HepG2 (cell line): ENCODE measurements at regions not wholly inside any gene's neighbourhood (a gene's known extent, or its start where the extent isn't known, plus 50 kb on each side); places are given as distances from the start of the nearest gene placed in this dataset.

Experiments
- ATAC-seq: fragments of 200-7000 bp; cut with Tn5 transposase; 3 replicates; pipeline ENCODE4 v1.9.1; 2020; ENCODE audit warnings: mild to moderate bottlenecking, moderate library complexity
- BruUV-seq: library from RNA; stranded (reverse); fragments of 400-500 nt; replicated peaks from 2 replicates; lab custom pipeline; 2021; lab: Mats Ljungman, UMichigan
- CTCF ChIA-PET: fragments of 300-600 bp; formaldehyde crosslinking; extraction: SDS; loops from one replicate; lab custom pipeline; 2021; ENCODE audit warnings: low total read pairs, inconsistent platforms, low intra/inter-chr PET ratio; lab: Yijun Ruan, JAX
- POLR2A ChIA-PET: fragments of 350-600 bp; sonication (Branson Sonifier 250); formaldehyde crosslinking; loops from one replicate; lab custom pipeline; 2020; ENCODE audit warnings: antibody characterized with exemption, inconsistent platforms; lab: Yijun Ruan, JAX
- DNase-seq: peaks from one replicate; pipeline ENCODE4 v3.0.0-alpha.2; 2015; ENCODE audit warnings: low spot score
- FAIRE-seq: peaks from 3 replicates; lab custom pipeline; 2011; peaks lifted over from hg19 to GRCh38; lab: Jason Lieb, UNC
- H2AFZ ChIP-seq: one replicate; pipeline ENCODE4 v1.6.1; 2011; ENCODE audit warnings: low read length, inconsistent platforms
- H3K27ac ChIP-seq: fragments of 300-600 bp; 3 replicates; pipeline ENCODE4 v1.8.0; 2011; ENCODE audit warnings: mixed run types, mild to moderate bottlenecking, mixed read lengths, low read length, inconsistent platforms; ENCODE audit not compliant: insufficient read depth; ENCODE audit errors: extremely low read length
- H3K27me3 ChIP-seq, 2 experiments: fragments of 200-600 bp in 1 of 2; 2 replicates in 1 of 2; 3 replicates in 1 of 2; pipeline versions ENCODE4 v1.6.0 to v1.8.0; 2011; ENCODE audit warnings: low read length in 2 of 2, mild to moderate bottlenecking in 2 of 2, moderate library complexity in 2 of 2, inconsistent platforms in 1 of 2; ENCODE audit not compliant: insufficient read depth in 2 of 2, control insufficient read depth in 1 of 2
- H3K36me3 ChIP-seq, 2 experiments: fragments of 200-600 bp in 1 of 2; replicated peaks in 1 of 2; 2 replicates in 1 of 2; 3 replicates in 1 of 2; pipeline versions ENCODE4 v1.5.1 to v1.8.0; 2011; ENCODE audit warnings: low read length in 2 of 2, inconsistent platforms in 1 of 2; ENCODE audit not compliant: insufficient read depth in 2 of 2, control insufficient read depth in 1 of 2
- H3K4me1 ChIP-seq: 2 replicates; pipeline ENCODE4 v1.5.1; 2012; ENCODE audit warnings: low read length, inconsistent platforms; ENCODE audit not compliant: insufficient read depth
- H3K4me2 ChIP-seq: 2 replicates; pipeline ENCODE4 v1.6.0; 2011; ENCODE audit warnings: low read depth, low read length, inconsistent platforms
- H3K4me3 ChIP-seq, 3 experiments: fragments of 200-600 bp in 1 of 3; sonication (generic), shearing (Covaris generic) in 1 of 3; replicated peaks in 1 of 3; 2 replicates each; pipeline ENCODE4 v1.5.1; 2011 to 2016; ENCODE audit warnings: low read length in 3 of 3, inconsistent platforms in 2 of 3, low read depth in 2 of 3, mild to moderate bottlenecking in 2 of 3, control low read depth in 1 of 3, mixed read lengths in 1 of 3; ENCODE audit not compliant: insufficient read depth in 1 of 3
- H3K79me2 ChIP-seq: one replicate; pipeline ENCODE4 v1.6.1; 2011; ENCODE audit warnings: low read length, inconsistent platforms; ENCODE audit not compliant: insufficient read depth
- H3K9ac ChIP-seq: 2 replicates; pipeline ENCODE4 v1.6.0; 2011; ENCODE audit warnings: mild to moderate bottlenecking, low read depth, low read length, inconsistent platforms; ENCODE audit not compliant: insufficient read depth
- H3K9me3 ChIP-seq: 2 replicates; pipeline ENCODE4 v1.5.1; 2012; ENCODE audit warnings: mild to moderate bottlenecking, low read length
- H4K20me1 ChIP-seq: 2 replicates; pipeline ENCODE4 v1.6.0; 2011; ENCODE audit warnings: inconsistent platforms, mild to moderate bottlenecking, low read length, moderate library complexity; ENCODE audit not compliant: insufficient read depth
- ATF5 ChIP-seq: sonication (generic); formaldehyde crosslinking; IDR thresholded peaks from 2 replicates; pipeline ENCODE4 v1.4.0; 2020; ENCODE audit warnings: mild to moderate bottlenecking, low read depth, missing genetic modification reagents
- BORCS8-MEF2B ChIP-seq: sonication (generic); formaldehyde crosslinking; IDR thresholded peaks from 2 replicates; pipeline ENCODE4 v1.8.0; 2022; ENCODE audit warnings: mild to moderate bottlenecking, missing genetic modification reagents
- GLMP ChIP-seq: sonication (generic); formaldehyde crosslinking; IDR thresholded peaks from 2 replicates; pipeline ENCODE4 v1.9.0; 2021; ENCODE audit warnings: missing genetic modification reagents, mild to moderate bottlenecking, borderline replicate concordance
- HBP1 ChIP-seq: IDR thresholded peaks from 2 replicates; pipeline ENCODE4 v1.6.1; 2016; ENCODE audit warnings: low read depth, control low read depth
- MATR3 ChIP-seq: sonication (generic); formaldehyde crosslinking; IDR thresholded peaks from 2 replicates; pipeline ENCODE4 v1.4.0; 2020; ENCODE audit warnings: missing genetic modification reagents
- MYNN ChIP-seq: sonication (generic); formaldehyde crosslinking; IDR thresholded peaks from 2 replicates; pipeline ENCODE4 v1.4.0; 2020; ENCODE audit warnings: mild to moderate bottlenecking, low read depth, missing genetic modification reagents
- SATB2 ChIP-seq: sonication (generic); formaldehyde crosslinking; IDR thresholded peaks from 2 replicates; pipeline ENCODE4 v1.5.0; 2020; ENCODE audit warnings: missing genetic modification reagents
- USF2 ChIP-seq, 2 experiments: sonication (generic) in 1 of 2; formaldehyde crosslinking in 1 of 2; IDR thresholded peaks; 2 replicates each; pipeline versions ENCODE4 v1.5.1 to v1.6.1; 2011 to 2020; ENCODE audit warnings: borderline replicate concordance in 1 of 2, low read depth in 1 of 2, low read length in 1 of 2, mild to moderate bottlenecking in 1 of 2, missing genetic modification reagents in 1 of 2, moderate library complexity in 1 of 2
- ZFYVE20 ChIP-seq: sonication (generic); formaldehyde crosslinking; IDR thresholded peaks from 2 replicates; pipeline ENCODE4 v1.8.0; 2023; ENCODE audit warnings: low read depth, mild to moderate bottlenecking, moderate library complexity, missing genetic modification reagents, borderline replicate concordance
- ZNF10 ChIP-seq: sonication (generic); formaldehyde crosslinking; IDR thresholded peaks from 2 replicates; pipeline ENCODE4 v1.4.0; 2020; ENCODE audit warnings: mild to moderate bottlenecking, low read depth, missing genetic modification reagents, borderline replicate concordance
- ZNF251 ChIP-seq: sonication (generic); formaldehyde crosslinking; IDR thresholded peaks from 2 replicates; pipeline ENCODE4 v1.9.0; 2021; ENCODE audit warnings: mild to moderate bottlenecking, missing genetic modification reagents
- ZNF451 ChIP-seq: sonication (generic); formaldehyde crosslinking; IDR thresholded peaks from 2 replicates; pipeline ENCODE4 v1.5.0; 2020; ENCODE audit warnings: mild to moderate bottlenecking, missing genetic modification reagents
- ZNF713 ChIP-seq: sonication (generic); formaldehyde crosslinking; IDR thresholded peaks from 2 replicates; pipeline ENCODE4 v1.4.0; 2020; ENCODE audit warnings: mild to moderate bottlenecking, missing genetic modification reagents
- WGBS: methylation state at CpG from one replicate; pipeline ENCODE4 v1.1.6; 2017; ENCODE audit warnings: low lambda C conversion rate; 5-methylcytosine and 5-hydroxymethylcytosine counted together
- in situ Hi-C: cut with HindIII; loops from 2 replicates; pipeline ENCODE4 v1.10.0; 2017; ENCODE audit warnings: low pct_unique_long_range_greater_than_20kb; ENCODE audit not compliant: extremely low pct_ligation_motif_present
- intact Hi-C: fragments of 100-400 bp; cut with micrococcal nuclease; formaldehyde crosslinking; loops from one replicate; pipeline ENCODE4 v1.10.0; 2022; ENCODE audit not compliant: unreplicated experiment

- Histone ChIP-seq H3K4me2 (no peak overlapping the region), H2AFZ (no peak overlapping the region), H4K20me1 (no peaks in the 10 kb centered on the region), H3K27ac (no peak overlapping the region), H3K4me1 (no peaks in the 10 kb centered on the region), H3K36me3 (no peaks in the 10 kb centered on the region), H3K9me3 (no peaks in the 10 kb centered on the region; the same call in 1 of the 2 replicates), H3K27me3 (peaks cover 0 to 8% of the 10 kb centered on the region in 2 experiments; a peak in 1 of 5 replicates), H3K4me3 (no peak overlapping the region), H3K9ac (no peak overlapping the region), H3K79me2 (no peaks in the 10 kb centered on the region)
- CTCF ChIA-PET = no interaction called here
- ATAC-seq = no peak
- in situ Hi-C loops = no loop called here
- intact Hi-C loops = no loop called here
- DNase-seq = no peak
- WGBS = 44% methylated on average over 4 of the region's 4 CpGs
- no peak for FAIRE-seq
- TF ChIP-seq ZNF713 (CRISPR knock-in tag) = no peak
- no peak for TF ChIP-seq USF2 (IDR thresholded peaks at IDR 0.05; ENCODE audit: low read depth, low read length)
- TF ChIP-seq USF2 (CRISPR knock-in tag; IDR thresholded peaks at IDR 0.05; ENCODE audit: borderline replicate concordance) = no peak
- POLR2A ChIA-PET = no interaction called here
- no TSS peak for BruUV-seq
Observed at GRCh38 chr6:16045238-16045637, 83.6 kb upstream of the MYLIP start.

GRCh38 chr6:16044211-16044643, 84.7 kb upstream of the MYLIP start:
- in situ Hi-C loops = no loop called here
- Histone ChIP-seq H3K9ac (no peak overlapping the region), H3K36me3 (no peaks in the 10 kb centered on the region), H3K27ac (no peak overlapping the region), H3K9me3 (no peaks in the 10 kb centered on the region; the same call in 1 of the 2 replicates), H3K27me3 (peaks cover 0 to 8% of the 10 kb centered on the region in 2 experiments; a peak in 1 of 5 replicates), H2AFZ (no peak overlapping the region), H3K4me2 (no peak overlapping the region), H4K20me1 (no peaks in the 10 kb centered on the region), H3K4me1 (no peaks in the 10 kb centered on the region), H3K79me2 (no peaks in the 10 kb centered on the region), H3K4me3 (no peak overlapping the region)
- DNase-seq (no peak), ATAC-seq (no peak), FAIRE-seq (no peak)
- WGBS = 2% methylated on average over 2 of the region's 2 CpGs
- intact Hi-C loops = no loop called here
- no TSS peak for BruUV-seq
- POLR2A ChIA-PET = no interaction called here
- CTCF ChIA-PET = no interaction called here
- TF ChIP-seq HBP1 (CRISPR knock-in tag) (no peak), SATB2 (no peak), GLMP (no peak), MYNN (CRISPR knock-in tag) (no peak), BORCS8-MEF2B (CRISPR knock-in tag) (no peak), ZFYVE20 (CRISPR knock-in tag) (no peak), ATF5 (no peak), MATR3 (CRISPR knock-in tag) (no peak), ZNF251 (CRISPR knock-in tag) (no peak), ZNF451 (CRISPR knock-in tag) (no peak), ZNF10 (CRISPR knock-in tag) (no peak)
